ENCODE measurements at regions not wholly inside any gene's neighbourhood (a gene's known extent, or its start where the extent isn't known, plus 50 kb on each side); places are given as distances from the start of the nearest gene placed in this dataset.

GRCh38 chr1:8159470-8160024 is 133.4 kb upstream of the ERRFI1 start:
- TF ChIP-seq, protein P1, sequence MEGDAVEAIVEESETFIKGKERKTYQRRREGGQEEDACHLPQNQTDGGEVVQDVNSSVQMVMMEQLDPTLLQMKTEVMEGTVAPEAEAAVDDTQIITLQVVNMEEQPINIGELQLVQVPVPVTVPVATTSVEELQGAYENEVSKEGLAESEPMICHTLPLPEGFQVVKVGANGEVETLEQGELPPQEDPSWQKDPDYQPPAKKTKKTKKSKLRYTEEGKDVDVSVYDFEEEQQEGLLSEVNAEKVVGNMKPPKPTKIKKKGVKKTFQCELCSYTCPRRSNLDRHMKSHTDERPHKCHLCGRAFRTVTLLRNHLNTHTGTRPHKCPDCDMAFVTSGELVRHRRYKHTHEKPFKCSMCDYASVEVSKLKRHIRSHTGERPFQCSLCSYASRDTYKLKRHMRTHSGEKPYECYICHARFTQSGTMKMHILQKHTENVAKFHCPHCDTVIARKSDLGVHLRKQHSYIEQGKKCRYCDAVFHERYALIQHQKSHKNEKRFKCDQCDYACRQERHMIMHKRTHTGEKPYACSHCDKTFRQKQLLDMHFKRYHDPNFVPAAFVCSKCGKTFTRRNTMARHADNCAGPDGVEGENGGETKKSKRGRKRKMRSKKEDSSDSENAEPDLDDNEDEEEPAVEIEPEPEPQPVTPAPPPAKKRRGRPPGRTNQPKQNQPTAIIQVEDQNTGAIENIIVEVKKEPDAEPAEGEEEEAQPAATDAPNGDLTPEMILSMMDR (IDR thresholded peaks at IDR 0.05; ENCODE audit: insufficient read depth, low read length, poor library complexity, severe bottlenecking), result no peak
- TF ChIP-seq EZH2phosphoT487 (conservative IDR thresholded peaks at IDR 0.05; ENCODE audit: low read length), result no peak
